Stimulated activated CD8-positive, alpha-beta memory T cell treated with anti-CD3 and anti-CD28 coated beads, Interleukin-12 subunit alpha, Interleukin-12 subunit beta, amount 100 ng/mL, for 24 hours (primary cell): ENCODE measurements at regions not wholly inside any gene's neighbourhood (a gene's known extent, or its start where the extent isn't known, plus 50 kb on each side); places are given as distances from the start of the nearest gene placed in this dataset.
"Not testable (repeated sequence)": the region's sequence is repeated elsewhere in the genome, so short reads cannot be mapped to it uniquely, and the experiment has no call there.

Experiments
- DNase-seq: peaks from one replicate; pipeline ENCODE4 v3.0.0-alpha.2; 2020; ENCODE audit errors: extremely low read depth

- DNase-seq, result no peak
Observed at GRCh38 chr6:170198298-170198697, 92.6 kb downstream of the DLL1 start.

GRCh38 chr6:170193326-170193821 lies 97.5 kb downstream of the DLL1 start:
- DNase-seq, result no peak

GRCh38 chr6:170192905-170193304 lies 98.0 kb downstream of the DLL1 start:
- DNase-seq, result no peak

- DNase-seq, result not testable (repeated sequence)
Observed at GRCh38 chr6:170192101-170192500, 98.8 kb downstream of the DLL1 start.

GRCh38 chr6:170190046-170190445 lies 100.8 kb downstream of the DLL1 start:
- no peak for DNase-seq

GRCh38 chr6:170189236-170189635 lies 101.6 kb downstream of the DLL1 start:
- no peak for DNase-seq

GRCh38 chr6:170188571-170189001 lies 102.3 kb downstream of the DLL1 start:
- no peak for DNase-seq

GRCh38 chr6:170187669-170188566 lies 103.0 kb downstream of the DLL1 start:
- DNase-seq, result no peak

GRCh38 chr6:170186941-170187668 lies 103.8 kb downstream of the DLL1 start:
- no peak for DNase-seq

GRCh38 chr6:170186006-170186935 lies 104.6 kb downstream of the DLL1 start:
- no peak for DNase-seq

- no peak for DNase-seq
Observed at GRCh38 chr6:170185175-170185978, 105.5 kb downstream of the DLL1 start.

GRCh38 chr6:170184316-170184715 lies 106.6 kb downstream of the DLL1 start:
- DNase-seq, result no peak

GRCh38 chr6:170183521-170183920 lies 107.4 kb downstream of the DLL1 start:
- no peak for DNase-seq

- DNase-seq, result no peak
Observed at GRCh38 chr6:170182781-170183120, 108.1 kb downstream of the DLL1 start.

- no peak for DNase-seq
Observed at GRCh38 chr6:170182093-170182780, 108.6 kb downstream of the DLL1 start.

GRCh38 chr6:170181338-170181690 lies 109.6 kb downstream of the DLL1 start:
- DNase-seq, result no peak

GRCh38 chr6:170180671-170181337 lies 110.1 kb downstream of the DLL1 start:
- DNase-seq, result no peak

- DNase-seq, result no peak
Observed at GRCh38 chr6:170179616-170180324, 111.1 kb downstream of the DLL1 start.
